ENCODE measurements at regions not wholly inside any gene's neighbourhood (a gene's known extent, or its start where the extent isn't known, plus 50 kb on each side); places are given as distances from the start of the nearest gene placed in this dataset.

DNA sequence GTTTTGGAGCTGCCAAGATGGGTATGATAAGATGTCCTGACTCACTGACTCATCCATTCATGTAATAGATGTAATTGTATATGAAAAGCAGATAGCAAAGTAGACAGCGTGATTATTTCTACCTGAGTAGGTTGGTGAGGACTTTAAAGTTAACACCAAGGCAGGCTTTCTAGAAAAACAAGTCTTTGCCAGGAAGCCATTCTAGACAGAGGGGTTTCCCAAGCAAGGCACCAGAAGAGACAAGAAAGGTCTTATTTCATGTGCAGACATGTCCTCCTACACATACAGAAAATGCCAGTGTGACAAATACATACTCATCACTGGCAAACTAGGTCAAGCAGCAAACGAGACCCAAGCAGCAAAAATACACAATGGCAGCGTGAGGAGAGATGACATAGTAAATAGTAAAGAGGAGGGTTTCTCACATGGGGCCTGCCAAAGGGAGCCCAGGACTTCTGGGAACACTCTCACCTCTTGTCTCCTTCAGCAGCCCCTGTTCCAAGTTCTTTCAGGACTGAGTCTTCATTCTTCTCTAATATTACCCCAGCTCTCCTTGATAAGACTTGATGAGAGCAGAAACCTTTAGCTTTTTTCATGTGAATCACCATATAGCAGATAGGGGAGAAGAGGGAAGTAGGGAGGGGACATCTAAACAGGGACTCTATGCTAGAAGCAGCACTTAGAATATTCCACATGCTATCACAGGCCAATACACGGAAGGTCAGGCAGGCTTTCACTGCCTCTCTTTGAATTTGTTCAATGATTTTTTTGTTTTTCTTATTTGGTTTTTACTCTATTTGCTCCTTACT, 114.6 kb upstream of the ATP1B1 start:
- DNase-seq (ENCODE audit: extremely low read depth, low read depth), result no peak

GRCh38 chr1:169001353-169001752, 105.1 kb upstream of the ATP1B1 start:
- no peak for DNase-seq (ENCODE audit: extremely low read depth, low read depth)

GRCh38 chr1:169003864-169004516, 102.5 kb upstream of the ATP1B1 start:
- DNase-seq (ENCODE audit: extremely low read depth, low read depth), result no peak

DNA sequence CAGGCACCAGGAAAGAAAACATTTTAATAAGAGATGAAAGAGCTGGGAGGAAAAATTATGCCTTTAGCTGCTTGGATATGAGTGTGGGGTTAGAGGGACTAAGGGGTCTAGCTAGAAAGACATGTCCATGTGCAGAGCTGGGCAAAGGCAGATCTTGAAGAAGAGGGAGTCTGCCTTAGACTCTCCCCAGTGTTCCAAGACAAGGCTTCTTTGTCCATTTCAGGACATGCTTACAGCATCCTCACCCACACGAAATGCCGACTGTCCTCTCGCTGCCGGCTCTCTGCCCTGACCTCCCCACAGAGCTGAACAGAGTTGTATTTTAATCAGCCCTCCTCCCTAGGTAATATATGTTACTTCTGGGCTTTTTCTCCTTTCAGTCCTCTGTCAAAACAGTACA, 100.7 kb upstream of the ATP1B1 start:
- DNase-seq (ENCODE audit: extremely low read depth, low read depth), result no peak

- DNase-seq (ENCODE audit: extremely low read depth, low read depth), result no peak
Measured at GRCh38 chr1:169009666-169010065, 96.8 kb upstream of the ATP1B1 start.

GRCh38 chr1:169012416-169012815, 94.1 kb upstream of the ATP1B1 start:
- DNase-seq (ENCODE audit: extremely low read depth, low read depth), result no peak

DNA sequence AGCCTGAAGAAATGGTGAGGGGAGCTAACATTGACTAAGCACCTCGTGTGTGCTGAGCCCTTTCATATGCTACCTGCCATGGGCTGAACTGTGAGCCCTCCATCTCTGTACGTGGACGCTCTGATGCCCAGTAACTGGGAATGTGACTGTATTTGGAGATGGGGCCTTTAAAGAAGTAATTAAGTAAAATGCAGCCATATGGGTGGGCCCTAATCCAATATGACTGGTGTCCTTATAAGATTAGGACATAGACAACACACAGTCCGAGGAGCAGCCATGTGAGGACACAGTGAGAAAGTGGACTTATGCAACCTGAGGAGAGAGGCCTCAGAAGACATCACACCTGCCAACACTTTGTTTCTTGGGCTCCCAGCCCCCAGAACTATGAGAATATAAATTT, 92.7 kb upstream of the ATP1B1 start:
- DNase-seq (ENCODE audit: extremely low read depth, low read depth), result no peak

DNA sequence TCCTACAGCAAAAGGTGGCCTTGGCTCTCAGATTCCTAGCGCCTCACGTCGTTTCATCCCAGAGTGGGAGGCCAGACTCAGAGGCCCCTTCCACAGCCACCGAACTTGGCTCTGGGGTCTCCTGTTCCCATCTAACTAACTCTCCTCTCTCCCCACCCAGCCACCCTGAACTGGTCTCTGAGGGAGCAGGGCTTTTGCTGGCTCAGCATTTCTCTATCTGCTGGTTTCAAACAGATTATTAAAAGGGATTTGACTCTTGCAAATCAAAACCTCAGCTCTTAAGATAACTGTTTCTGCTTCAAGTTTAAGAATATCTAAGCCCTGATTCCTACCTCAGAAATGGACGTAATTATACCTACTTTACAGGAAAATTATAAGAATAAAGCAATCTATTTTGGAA, 91.0 kb upstream of the ATP1B1 start:
- no peak for DNase-seq (ENCODE audit: extremely low read depth, low read depth)

- no peak for DNase-seq (ENCODE audit: extremely low read depth, low read depth)
Measured at GRCh38 chr1:169018751-169019150, 87.7 kb upstream of the ATP1B1 start.

DNA sequence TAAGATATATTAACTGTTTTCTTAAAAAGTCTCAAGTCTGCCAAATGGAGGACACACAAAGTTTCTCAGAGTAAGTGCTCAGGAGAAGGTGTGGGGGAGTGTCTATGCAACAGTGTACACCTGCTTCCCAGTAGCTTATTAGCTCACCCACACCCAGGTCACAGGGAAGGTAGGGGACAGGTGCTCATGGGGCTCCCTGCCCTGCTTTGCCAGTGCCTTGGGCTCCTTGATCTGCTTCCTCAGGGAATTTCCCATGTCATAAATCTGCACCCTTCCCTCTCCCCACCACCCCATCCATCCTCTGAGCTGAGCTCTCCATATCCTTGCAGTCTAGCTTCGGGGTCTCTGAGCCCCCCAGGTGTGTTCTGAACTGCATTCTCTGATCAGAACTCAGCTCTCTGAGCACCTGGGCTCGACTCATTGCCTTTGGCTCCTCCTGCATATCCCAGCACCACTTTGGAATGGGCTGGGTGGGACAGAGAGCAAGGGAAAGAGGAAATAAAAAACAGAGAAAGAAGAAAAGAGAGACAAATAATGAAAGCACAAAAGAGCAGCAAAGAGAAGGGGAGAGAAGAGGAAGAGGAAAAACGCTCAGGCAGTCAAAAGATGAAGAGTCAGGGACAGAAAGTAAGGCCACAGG, 87.0 kb upstream of the ATP1B1 start:
- no peak for DNase-seq (ENCODE audit: extremely low read depth, low read depth)

DNA sequence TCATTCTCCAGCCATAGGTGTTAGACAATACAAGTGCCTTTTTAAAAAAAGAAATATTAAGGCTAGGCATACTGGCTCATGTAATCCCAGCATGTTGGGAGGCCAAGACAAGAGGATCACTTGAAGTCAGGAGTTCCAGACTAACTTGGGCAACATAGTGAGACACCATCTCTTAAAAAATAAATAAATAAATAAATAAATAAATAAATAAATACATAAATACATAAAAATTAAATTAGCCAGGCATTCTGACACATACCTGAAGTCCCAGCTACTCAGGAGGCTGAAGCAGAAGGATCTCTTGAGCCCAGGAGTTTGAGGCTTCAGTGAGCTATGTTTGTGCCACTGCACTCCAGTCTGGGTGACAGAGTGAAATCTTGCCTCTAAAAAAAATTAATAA, 85.8 kb upstream of the ATP1B1 start:
- no peak for DNase-seq (ENCODE audit: extremely low read depth, low read depth)

DNA sequence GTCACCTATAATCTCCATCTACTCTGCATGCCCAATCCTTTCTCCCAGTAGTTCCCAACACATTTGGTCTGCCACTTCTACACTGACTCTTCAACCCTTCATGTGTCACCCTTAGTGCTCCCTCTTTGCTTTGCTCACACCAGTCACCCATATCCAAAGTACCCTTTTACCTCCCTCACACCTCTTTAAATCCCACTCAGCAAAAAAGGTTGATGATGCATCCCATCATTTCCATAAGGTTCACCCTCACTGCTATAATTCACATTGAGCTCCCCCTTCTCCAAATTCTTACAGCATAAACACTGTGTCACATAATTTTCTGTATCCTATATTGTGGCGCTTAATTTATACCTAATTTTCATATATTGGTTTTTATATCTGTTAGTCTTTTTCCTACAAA, 83.8 kb upstream of the ATP1B1 start:
- DNase-seq (ENCODE audit: extremely low read depth, low read depth), result no peak

DNA sequence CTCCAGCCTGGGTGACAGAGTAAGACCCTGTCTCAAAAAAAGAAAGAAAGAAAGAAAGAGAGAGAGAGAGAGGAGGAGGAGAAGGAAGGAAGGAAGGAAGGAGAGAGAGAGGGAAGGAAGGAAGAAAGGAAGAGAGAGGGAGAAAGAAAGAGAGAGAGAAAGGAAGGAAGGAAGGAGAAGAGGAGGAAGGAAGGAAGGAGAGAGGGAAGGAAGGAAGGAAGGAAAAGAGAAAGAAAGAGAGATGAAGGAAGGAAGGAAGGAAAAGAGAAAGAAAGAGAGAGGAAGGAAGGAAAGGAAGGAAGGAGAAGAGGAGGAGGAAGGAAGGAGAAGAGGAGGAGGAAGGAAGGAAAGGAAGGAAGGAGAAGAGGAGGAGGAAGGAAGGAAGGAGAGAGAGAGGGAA, 82.2 kb upstream of the ATP1B1 start:
- no peak for DNase-seq (ENCODE audit: extremely low read depth, low read depth)

DNA sequence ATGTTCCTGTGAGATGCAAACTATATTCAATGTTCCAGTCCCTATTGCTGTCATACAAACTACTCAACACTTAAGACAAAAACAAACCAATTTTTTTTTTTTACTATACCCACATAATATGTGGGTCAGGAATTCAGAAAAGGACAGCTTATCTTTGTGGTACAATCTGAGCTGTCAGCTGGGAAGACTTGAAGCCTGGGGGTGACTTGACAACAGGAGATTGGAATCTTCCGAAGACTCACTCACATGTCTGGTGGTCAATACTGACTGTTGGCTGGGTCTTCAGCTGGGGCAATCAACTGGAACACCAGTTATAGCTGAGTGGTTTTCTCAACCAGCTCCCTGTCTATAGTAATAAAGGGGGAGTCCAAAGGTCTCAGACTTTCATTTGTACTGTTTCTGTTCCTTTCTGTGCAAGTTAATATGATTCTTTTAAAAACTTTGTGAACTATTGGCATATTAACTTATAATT, 81.7 kb upstream of the ATP1B1 start:
- no peak for DNase-seq (ENCODE audit: extremely low read depth, low read depth)

DNA sequence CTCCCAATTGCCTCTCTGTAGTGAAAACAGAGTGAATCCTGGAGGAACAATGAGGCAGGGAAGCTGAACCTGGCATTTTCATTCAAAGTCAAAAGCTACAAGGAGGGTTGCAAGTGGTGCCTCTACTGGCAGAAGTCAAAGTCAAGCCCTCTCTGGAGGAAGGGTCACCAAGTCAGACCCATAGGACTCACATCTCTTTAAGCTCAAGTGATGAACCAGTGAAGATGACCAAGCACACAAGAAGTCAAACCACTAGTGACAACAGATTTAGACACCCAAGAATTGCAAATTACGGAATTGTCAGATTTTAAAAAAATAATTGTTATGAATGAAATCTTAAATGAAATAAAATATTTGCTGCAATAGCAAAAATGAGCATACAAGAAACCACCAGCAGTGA, 81.1 kb upstream of the ATP1B1 start:
- DNase-seq (ENCODE audit: extremely low read depth, low read depth), result no peak

- no peak for DNase-seq (ENCODE audit: extremely low read depth, low read depth)
Measured at GRCh38 chr1:169027607-169028320, 78.7 kb upstream of the ATP1B1 start.

- no peak for DNase-seq (ENCODE audit: extremely low read depth, low read depth)
Measured at GRCh38 chr1:169031566-169032224, 74.8 kb upstream of the ATP1B1 start.

- DNase-seq (ENCODE audit: extremely low read depth, low read depth), result no peak
Measured at GRCh38 chr1:169041366-169041765, 65.1 kb upstream of the ATP1B1 start.

- DNase-seq (ENCODE audit: extremely low read depth, low read depth), result no peak
Measured at GRCh38 chr1:169042377-169042776, 64.1 kb upstream of the ATP1B1 start.

DNA sequence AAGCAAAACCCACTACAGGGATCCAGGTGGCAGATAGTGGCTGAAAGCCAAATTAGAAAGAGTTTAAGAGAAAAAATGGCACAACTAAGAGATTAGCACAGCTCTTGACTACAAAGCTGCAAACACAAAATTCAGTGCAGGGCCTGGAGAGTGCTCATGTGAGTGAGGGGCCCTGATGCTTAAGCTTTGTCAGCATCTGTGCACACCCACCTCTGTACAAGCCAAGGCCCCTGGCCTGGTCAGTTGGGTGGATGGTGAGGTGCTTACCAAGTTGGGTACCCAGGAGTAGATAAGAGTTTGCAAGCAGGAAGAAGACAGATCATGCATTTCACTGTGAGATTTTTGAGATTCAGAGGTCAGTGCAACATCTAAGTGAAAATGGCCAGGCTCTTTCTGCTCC, 62.7 kb upstream of the ATP1B1 start:
- no peak for DNase-seq (ENCODE audit: extremely low read depth, low read depth)

- no peak for DNase-seq (ENCODE audit: extremely low read depth, low read depth)
Measured at GRCh38 chr1:169044296-169044695, 62.2 kb upstream of the ATP1B1 start.
